HUES6 (cell line): ENCODE measurements at regions not wholly inside any gene's neighbourhood (a gene's known extent, or its start where the extent isn't known, plus 50 kb on each side); places are given as distances from the start of the nearest gene placed in this dataset.

Experiments
- H3K27ac ChIP-seq: 2 replicates; pipeline ENCODE4 v1.7.0; 2013; ENCODE audit warnings: low read depth, mild to moderate bottlenecking, low read length, inconsistent platforms
- H3K27me3 ChIP-seq: 2 replicates; pipeline ENCODE4 v1.6.1; 2013; ENCODE audit warnings: low read length; ENCODE audit not compliant: control insufficient read depth, insufficient read depth
- H3K36me3 ChIP-seq: 2 replicates; pipeline ENCODE4 v1.6.1; 2013; ENCODE audit warnings: low read length; ENCODE audit not compliant: control insufficient read depth, insufficient read depth
- H3K4me1 ChIP-seq: 2 replicates; pipeline ENCODE4 v1.6.1; 2013; ENCODE audit warnings: low read length; ENCODE audit not compliant: control insufficient read depth, insufficient read depth
- H3K4me3 ChIP-seq: 2 replicates; pipeline ENCODE4 v1.5.1; 2013; ENCODE audit warnings: low read depth, low read length
- H3K9ac ChIP-seq: one replicate; pipeline ENCODE4 v1.6.1; 2013; ENCODE audit warnings: mild to moderate bottlenecking, low read length
- H3K9me3 ChIP-seq: 2 replicates; pipeline ENCODE4 v1.6.1; 2013; ENCODE audit warnings: low read depth, low read length; ENCODE audit not compliant: control insufficient read depth, insufficient read depth

- Histone ChIP-seq H3K4me3 (no peak overlapping the region), H3K4me1 (no peaks in the 10 kb centered on the region)
Measured at GRCh38 chr9:129391221-129391661, 213.2 kb upstream of the IER5L start.

GRCh38 chr9:129390541-129390940 lies 212.5 kb upstream of the IER5L start:
- Histone ChIP-seq H3K36me3 (no peaks in the 10 kb centered on the region), H3K4me1 (no peaks in the 10 kb centered on the region), H3K4me3 (no peak overlapping the region), H3K27ac (no peak overlapping the region), H3K27me3 (peaks cover 8% of the 10 kb centered on the region; the same call in 1 of the 2 replicates), H3K9me3 (no peaks in the 10 kb centered on the region), H3K9ac (no peak overlapping the region)

More at GRCh38 chr9:129391221-129391661, 213.2 kb upstream of the IER5L start:
- Histone ChIP-seq H3K9me3 (no peaks in the 10 kb centered on the region), H3K36me3 (no peaks in the 10 kb centered on the region), H3K27me3 (peaks cover 14% of the 10 kb centered on the region), H3K27ac (no peak overlapping the region), H3K9ac (no peak overlapping the region)

- no peaks in the 10 kb centered on the region for H3K9me3 ChIP-seq
- no peak overlapping the region for H3K27ac ChIP-seq
- H3K27me3 ChIP-seq = peaks cover 5% of the 10 kb centered on the region; the same call in 1 of the 2 replicates
- no peak overlapping the region for H3K4me3 ChIP-seq
- no peaks in the 10 kb centered on the region for H3K36me3 ChIP-seq
- peaks cover 10% of the 10 kb centered on the region for H3K4me1 ChIP-seq
- H3K9ac ChIP-seq = no peak overlapping the region
Measured at GRCh38 chr9:129387822-129388221, 209.8 kb upstream of the IER5L start.

- Histone ChIP-seq H3K27ac (no peak overlapping the region), H3K36me3 (no peaks in the 10 kb centered on the region), H3K9me3 (no peaks in the 10 kb centered on the region), H3K4me1 (peaks cover 17% of the 10 kb centered on the region), H3K27me3 (peaks cover 5% of the 10 kb centered on the region; the same call in 1 of the 2 replicates), H3K4me3 (no peak overlapping the region), H3K9ac (no peak overlapping the region)
Measured at GRCh38 chr9:129386812-129387177, 208.7 kb upstream of the IER5L start.

GRCh38 chr9:129385211-129385934 lies 207.3 kb upstream of the IER5L start:
- peaks cover 21% of the 10 kb centered on the region for H3K4me1 ChIP-seq
- peaks cover 5% of the 10 kb centered on the region; the same call in 1 of the 2 replicates for H3K27me3 ChIP-seq
- H3K36me3 ChIP-seq = no peaks in the 10 kb centered on the region
- H3K27ac ChIP-seq = no peak overlapping the region
- no peak overlapping the region for H3K9ac ChIP-seq
- no peak overlapping the region for H3K4me3 ChIP-seq
- H3K9me3 ChIP-seq = no peaks in the 10 kb centered on the region

- Histone ChIP-seq H3K4me3 (no peak overlapping the region), H3K4me1 (peaks cover 21% of the 10 kb centered on the region), H3K27me3 (peaks cover 5% of the 10 kb centered on the region; the same call in 1 of the 2 replicates), H3K9ac (no peak overlapping the region), H3K9me3 (no peaks in the 10 kb centered on the region), H3K36me3 (no peaks in the 10 kb centered on the region), H3K27ac (no peak overlapping the region)
Measured at GRCh38 chr9:129384491-129385210, 206.6 kb upstream of the IER5L start.

GRCh38 chr9:129383561-129384490 lies 205.8 kb upstream of the IER5L start:
- Histone ChIP-seq H3K4me3 (peak overlapping the region; percentile 64), H3K4me1 (peaks cover 21% of the 10 kb centered on the region), H3K36me3 (no peaks in the 10 kb centered on the region), H3K9ac (peak overlapping the region; percentile 49), H3K27ac (no peak overlapping the region), H3K27me3 (peaks cover 5% of the 10 kb centered on the region; the same call in 1 of the 2 replicates), H3K9me3 (no peaks in the 10 kb centered on the region)

GRCh38 chr9:129383019-129383560 lies 205.0 kb upstream of the IER5L start:
- Histone ChIP-seq H3K9me3 (no peaks in the 10 kb centered on the region), H3K27ac (no peak overlapping the region), H3K9ac (peak overlapping the region; percentile 49), H3K4me1 (peaks cover 21% of the 10 kb centered on the region), H3K36me3 (no peaks in the 10 kb centered on the region), H3K4me3 (peak overlapping the region; percentile 64), H3K27me3 (peaks cover 5% of the 10 kb centered on the region; the same call in 1 of the 2 replicates)

GRCh38 chr9:129382281-129383018 lies 204.4 kb upstream of the IER5L start:
- H3K27me3 ChIP-seq = peaks cover 5% of the 10 kb centered on the region; the same call in 1 of the 2 replicates
- H3K9ac ChIP-seq = no peak overlapping the region
- H3K9me3 ChIP-seq = no peaks in the 10 kb centered on the region
- peaks cover 21% of the 10 kb centered on the region for H3K4me1 ChIP-seq
- H3K4me3 ChIP-seq = peak overlapping the region; percentile 64; the same call in 1 of the 2 replicates
- no peak overlapping the region for H3K27ac ChIP-seq
- H3K36me3 ChIP-seq = no peaks in the 10 kb centered on the region

GRCh38 chr9:129381481-129381957 lies 203.5 kb upstream of the IER5L start:
- H3K4me1 ChIP-seq = peaks cover 21% of the 10 kb centered on the region
- no peaks in the 10 kb centered on the region for H3K36me3 ChIP-seq
- no peak overlapping the region for H3K27ac ChIP-seq
- peaks cover 5% of the 10 kb centered on the region; the same call in 1 of the 2 replicates for H3K27me3 ChIP-seq
- no peak overlapping the region for H3K4me3 ChIP-seq
- no peaks in the 10 kb centered on the region for H3K9me3 ChIP-seq
- no peak overlapping the region for H3K9ac ChIP-seq
